ENCODE measurements at regions not wholly inside any gene's neighbourhood (a gene's known extent, or its start where the extent isn't known, plus 50 kb on each side); places are given as distances from the start of the nearest gene placed in this dataset.

DNA sequence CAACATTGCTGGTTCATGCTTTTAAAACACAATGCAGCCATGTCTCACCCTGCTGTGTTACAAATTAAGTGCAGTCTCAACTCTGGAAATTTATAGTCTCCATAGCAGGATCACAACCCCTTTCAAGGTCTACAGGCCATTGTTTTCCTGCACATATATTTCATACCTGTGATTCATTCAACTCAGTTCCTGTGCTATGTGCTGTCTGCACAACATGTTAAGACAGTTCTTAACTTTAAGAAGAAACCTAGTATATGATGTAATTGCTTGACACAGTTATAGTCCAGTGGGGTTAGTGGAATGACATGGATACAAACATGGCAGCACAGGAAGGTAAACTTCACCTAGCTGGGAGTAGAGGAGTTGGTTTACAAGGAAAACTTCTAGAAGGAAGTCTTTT, 106.4 kb downstream of the IFI44 start:
- ATAC-seq (replicated peaks in 1 of 2): no peak
- H3K9me3 Mint-ChIP-seq: peaks cover 5% of the 10 kb centered on the region in 2 donors
- no peaks in the 10 kb centered on the region for H3K36me3 Mint-ChIP-seq (ENCODE audit: insufficient read depth in 2 of 2)

DNA sequence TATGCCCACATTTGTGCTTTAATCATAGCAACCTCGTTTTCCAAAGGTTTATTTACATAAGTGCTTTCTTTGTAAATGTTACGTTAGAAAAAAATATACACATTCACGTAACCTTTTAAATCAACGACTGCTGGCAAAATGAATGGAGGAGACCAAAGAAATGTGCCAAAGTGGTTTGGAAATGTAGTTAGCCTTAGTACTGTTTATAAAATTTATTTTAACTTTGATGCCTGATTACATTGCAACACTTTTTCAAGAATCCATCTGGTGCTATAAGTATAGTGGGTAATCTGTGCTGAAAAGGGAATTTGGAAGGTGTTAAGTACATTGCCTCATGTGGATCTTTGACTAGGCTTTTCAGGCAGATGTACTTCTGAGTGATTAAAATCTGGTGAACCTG, 108.9 kb downstream of the IFI44 start:
- ATAC-seq (replicated peaks in 1 of 2) (no peak), DNase-seq (no peak)
- no peaks in the 10 kb centered on the region for H3K36me3 Mint-ChIP-seq (ENCODE audit: insufficient read depth in 2 of 2)

More for the DNA sequence above, 106.4 kb downstream of the IFI44 start:
- no peaks in the 10 kb centered on the region for H3K27me3 Mint-ChIP-seq (ENCODE audit: low read depth)
- H3K4me1 Mint-ChIP-seq (ENCODE audit: low read depth): no peaks in the 10 kb centered on the region
- no peak overlapping the region for H3K4me3 Mint-ChIP-seq
- no peak overlapping the region for H3K27ac Mint-ChIP-seq
- DNase-seq: no peak

DNA sequence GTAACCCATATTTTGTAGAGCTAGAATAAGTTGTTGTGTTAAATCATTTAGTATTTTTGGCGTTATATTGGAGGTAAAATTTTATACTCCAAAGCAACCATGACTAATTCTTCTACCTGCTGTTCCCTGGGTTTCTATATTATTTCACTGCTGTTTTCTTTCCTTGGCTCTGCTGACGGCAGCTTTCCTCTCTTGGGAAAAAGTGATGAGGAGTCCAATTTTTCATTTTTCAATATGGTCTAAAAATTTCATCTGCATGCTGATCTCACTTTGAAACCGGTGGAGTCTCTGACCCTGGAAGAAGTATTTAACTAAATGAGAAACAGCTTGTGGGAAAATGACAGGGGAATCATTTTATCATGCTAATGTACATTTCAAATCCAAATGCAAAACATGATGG, 110.2 kb downstream of the IFI44 start:
- H3K27ac Mint-ChIP-seq: no peak overlapping the region
- no peak for DNase-seq
- H3K4me1 Mint-ChIP-seq (ENCODE audit: low read depth): no peaks in the 10 kb centered on the region
- H3K27me3 Mint-ChIP-seq (ENCODE audit: low read depth): no peaks in the 10 kb centered on the region
- peaks cover 0 to 2% of the 10 kb centered on the region in 2 donors for H3K9me3 Mint-ChIP-seq
- ATAC-seq (replicated peaks in 1 of 2): no peak
- H3K36me3 Mint-ChIP-seq (ENCODE audit: insufficient read depth in 2 of 2): no peaks in the 10 kb centered on the region
- H3K4me3 Mint-ChIP-seq: no peak overlapping the region

More for the DNA sequence above, 108.9 kb downstream of the IFI44 start:
- Mint-ChIP-seq H3K9me3 (peaks cover 5% of the 10 kb centered on the region in 2 donors), H3K27me3 (ENCODE audit: low read depth) (no peaks in the 10 kb centered on the region), H3K27ac (no peak overlapping the region), H3K4me1 (ENCODE audit: low read depth) (no peaks in the 10 kb centered on the region), H3K4me3 (no peak overlapping the region)

DNA sequence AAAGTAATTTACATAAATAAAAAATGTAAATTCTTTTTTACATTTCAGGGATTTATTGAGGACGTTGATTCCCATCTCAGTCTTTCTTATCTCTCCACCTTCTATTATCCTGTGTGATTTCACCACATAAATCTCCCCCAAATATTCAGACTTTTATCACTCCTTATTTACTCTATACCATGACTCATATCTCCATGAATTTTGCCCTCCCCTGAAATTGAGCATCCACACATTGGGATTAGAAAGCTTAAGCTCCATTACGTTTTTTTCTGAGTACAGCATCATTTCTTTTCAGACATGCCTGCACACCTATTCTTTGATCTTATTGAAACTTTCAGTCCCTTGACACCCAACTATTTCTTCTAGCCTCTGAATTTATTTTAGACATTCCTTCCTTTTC, 111.2 kb downstream of the IFI44 start:
- H3K4me3 Mint-ChIP-seq: no peak overlapping the region
- H3K27me3 Mint-ChIP-seq (ENCODE audit: low read depth): no peaks in the 10 kb centered on the region
- DNase-seq (no peak), ATAC-seq (replicated peaks in 1 of 2) (no peak)
- no peak overlapping the region for H3K27ac Mint-ChIP-seq
- H3K9me3 Mint-ChIP-seq: peaks cover 0 to 2% of the 10 kb centered on the region in 2 donors
- H3K4me1 Mint-ChIP-seq (ENCODE audit: low read depth): no peaks in the 10 kb centered on the region
- no peaks in the 10 kb centered on the region for H3K36me3 Mint-ChIP-seq (ENCODE audit: insufficient read depth in 2 of 2)

DNA sequence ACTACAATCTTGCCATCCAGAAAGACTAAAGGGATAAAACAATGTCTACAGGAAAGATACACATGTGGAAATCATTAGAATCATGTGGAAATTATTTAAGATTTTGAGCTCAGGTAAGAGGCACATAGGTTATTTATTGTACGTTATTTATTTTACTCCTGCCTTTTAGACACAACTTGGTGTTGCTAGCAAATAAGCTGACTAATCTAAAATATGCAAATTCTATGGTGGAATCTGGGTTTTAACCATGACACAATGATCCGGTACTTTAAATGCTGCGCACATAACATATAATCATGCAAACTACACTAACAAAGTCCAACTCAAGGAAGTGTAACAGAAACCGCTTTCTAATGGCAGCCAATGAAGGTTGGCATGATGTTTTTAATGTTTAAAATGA, 112.5 kb downstream of the IFI44 start:
- Mint-ChIP-seq H3K27ac (no peak overlapping the region), H3K27me3 (ENCODE audit: low read depth) (no peaks in the 10 kb centered on the region), H3K4me1 (ENCODE audit: low read depth) (no peaks in the 10 kb centered on the region), H3K36me3 (ENCODE audit: insufficient read depth in 2 of 2) (no peaks in the 10 kb centered on the region), H3K4me3 (no peak overlapping the region), H3K9me3 (no peaks in the 10 kb centered on the region)
- ATAC-seq (replicated peaks in 1 of 2) (no peak), DNase-seq (no peak)

DNA sequence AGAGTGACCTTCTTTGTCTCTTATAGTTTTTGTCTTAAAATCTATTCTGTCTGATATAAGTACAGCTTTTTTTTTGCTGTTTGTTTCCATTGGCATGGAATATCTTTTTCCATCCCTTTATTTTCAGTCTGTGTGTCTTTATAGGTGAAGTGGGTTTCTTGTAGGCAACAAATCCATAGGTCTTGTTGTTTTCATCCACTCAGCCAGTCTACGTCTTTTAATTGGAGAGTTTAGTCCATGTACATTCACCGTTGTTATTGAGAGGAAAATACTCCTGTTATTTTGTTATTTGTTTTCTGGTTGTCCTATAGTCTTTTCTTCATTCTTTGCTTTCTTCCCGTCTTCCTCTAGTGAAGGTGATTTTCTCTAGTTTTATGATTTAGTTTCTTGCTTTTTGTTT, 115.9 kb downstream of the IFI44 start:
- Mint-ChIP-seq H3K4me1 (ENCODE audit: low read depth) (no peaks in the 10 kb centered on the region), H3K36me3 (ENCODE audit: insufficient read depth in 2 of 2) (no peaks in the 10 kb centered on the region), H3K27me3 (ENCODE audit: low read depth) (no peaks in the 10 kb centered on the region), H3K27ac (no peak overlapping the region), H3K4me3 (no peak overlapping the region), H3K9me3 (no peaks in the 10 kb centered on the region)
- ATAC-seq (replicated peaks in 1 of 2): no peak
- no peak for DNase-seq

DNA sequence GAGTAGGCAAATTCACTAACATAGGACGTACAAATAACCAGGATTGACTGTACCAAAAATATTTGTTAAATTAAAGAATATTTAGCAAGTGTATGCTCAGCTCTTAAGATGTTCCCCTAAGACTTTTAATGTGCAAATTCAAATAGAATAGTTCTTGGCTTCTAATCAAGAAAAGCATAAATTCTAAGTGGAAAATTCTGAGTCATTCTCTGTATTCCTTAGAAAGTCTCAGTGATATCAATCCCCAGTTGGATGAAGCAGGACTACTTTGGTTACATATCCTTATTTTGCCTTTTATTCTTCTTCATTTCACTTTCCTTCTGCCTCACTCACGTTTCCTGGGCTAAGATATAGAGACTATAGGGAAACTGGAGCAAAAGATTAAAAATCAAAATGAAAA, 130.2 kb downstream of the IFI44 start:
- no peaks in the 10 kb centered on the region for H3K27me3 Mint-ChIP-seq (ENCODE audit: low read depth)
- no peaks in the 10 kb centered on the region for H3K36me3 Mint-ChIP-seq (ENCODE audit: insufficient read depth in 2 of 2)
- H3K4me3 Mint-ChIP-seq: no peak overlapping the region
- H3K4me1 Mint-ChIP-seq (ENCODE audit: low read depth): no peaks in the 10 kb centered on the region
- H3K27ac Mint-ChIP-seq: no peak overlapping the region
- H3K9me3 Mint-ChIP-seq: no peaks in the 10 kb centered on the region
- DNase-seq (no peak), ATAC-seq (replicated peaks in 1 of 2) (no peak)

DNA sequence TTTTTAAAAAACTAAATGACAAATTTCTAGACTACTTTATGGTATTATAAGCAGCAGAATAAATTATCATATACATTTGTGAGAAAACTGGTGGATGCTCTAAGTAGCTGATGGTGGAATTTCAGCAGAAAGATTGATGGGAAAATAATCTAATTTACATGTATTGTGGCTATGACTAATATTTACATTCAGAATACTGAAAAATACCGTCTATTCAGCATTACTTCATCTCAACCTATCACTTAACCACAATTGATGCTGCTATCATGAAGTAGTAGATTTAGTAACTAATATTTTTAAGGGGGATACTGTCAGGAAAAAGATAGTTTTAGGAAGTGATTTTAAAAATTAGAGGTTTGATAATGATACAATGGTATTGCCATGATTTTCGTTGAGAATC, 137.9 kb downstream of the IFI44 start:
- DNase-seq (no peak), ATAC-seq (replicated peaks in 1 of 2) (no peak)
- Mint-ChIP-seq H3K27me3 (ENCODE audit: low read depth) (no peaks in the 10 kb centered on the region), H3K27ac (no peak overlapping the region), H3K9me3 (no peaks in the 10 kb centered on the region), H3K4me1 (ENCODE audit: low read depth) (no peaks in the 10 kb centered on the region), H3K36me3 (ENCODE audit: insufficient read depth in 2 of 2) (no peaks in the 10 kb centered on the region), H3K4me3 (no peak overlapping the region)

DNA sequence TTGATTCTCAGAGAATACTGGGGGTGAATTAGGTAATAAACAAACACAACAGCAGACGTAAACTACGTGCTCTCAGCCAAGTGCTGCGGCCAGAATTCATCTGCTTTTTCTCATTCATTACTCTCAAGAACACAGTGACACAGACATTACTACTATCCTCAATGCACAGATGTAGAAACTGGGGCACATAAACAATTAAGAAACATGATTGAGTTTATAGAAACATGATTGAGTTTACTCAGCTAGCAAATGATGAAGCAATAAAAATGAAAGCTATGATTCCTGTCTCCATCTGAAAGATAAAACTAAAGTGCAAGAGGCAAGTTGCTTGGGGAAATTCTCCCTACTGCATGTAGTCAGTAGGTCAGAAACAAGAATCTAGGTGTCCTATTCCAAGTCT, 140.5 kb downstream of the IFI44 start:
- Mint-ChIP-seq H3K27me3 (ENCODE audit: low read depth) (no peaks in the 10 kb centered on the region), H3K4me3 (no peak overlapping the region), H3K9me3 (no peaks in the 10 kb centered on the region), H3K4me1 (ENCODE audit: low read depth) (no peaks in the 10 kb centered on the region), H3K36me3 (ENCODE audit: insufficient read depth in 2 of 2) (no peaks in the 10 kb centered on the region), H3K27ac (no peak overlapping the region)
- ATAC-seq (replicated peaks in 1 of 2): no peak
- DNase-seq: no peak

DNA sequence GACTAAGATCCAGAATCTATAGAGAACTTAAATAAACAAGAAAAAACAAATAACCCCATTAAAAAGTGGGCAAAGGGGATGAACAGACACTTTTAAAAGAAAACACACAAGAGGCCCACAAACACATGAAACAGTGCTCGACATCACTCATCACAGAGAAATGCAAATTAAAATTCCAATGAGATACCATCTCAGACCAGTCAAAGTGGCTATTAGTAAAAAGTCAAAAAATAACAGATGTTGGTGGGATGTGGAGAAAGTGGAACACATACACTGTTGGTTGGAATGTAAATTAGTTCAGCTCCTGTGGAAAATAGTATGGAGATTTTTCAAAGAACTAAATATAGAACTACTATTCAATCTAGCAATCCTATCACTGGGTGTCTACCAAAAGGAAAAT, 143.1 kb downstream of the IFI44 start:
- Mint-ChIP-seq H3K27ac (no peak overlapping the region), H3K27me3 (ENCODE audit: low read depth) (no peaks in the 10 kb centered on the region), H3K4me1 (ENCODE audit: low read depth) (no peaks in the 10 kb centered on the region), H3K4me3 (no peak overlapping the region), H3K36me3 (ENCODE audit: insufficient read depth in 2 of 2) (no peaks in the 10 kb centered on the region), H3K9me3 (no peaks in the 10 kb centered on the region)
- DNase-seq (no peak), ATAC-seq (replicated peaks in 1 of 2) (no peak)

DNA sequence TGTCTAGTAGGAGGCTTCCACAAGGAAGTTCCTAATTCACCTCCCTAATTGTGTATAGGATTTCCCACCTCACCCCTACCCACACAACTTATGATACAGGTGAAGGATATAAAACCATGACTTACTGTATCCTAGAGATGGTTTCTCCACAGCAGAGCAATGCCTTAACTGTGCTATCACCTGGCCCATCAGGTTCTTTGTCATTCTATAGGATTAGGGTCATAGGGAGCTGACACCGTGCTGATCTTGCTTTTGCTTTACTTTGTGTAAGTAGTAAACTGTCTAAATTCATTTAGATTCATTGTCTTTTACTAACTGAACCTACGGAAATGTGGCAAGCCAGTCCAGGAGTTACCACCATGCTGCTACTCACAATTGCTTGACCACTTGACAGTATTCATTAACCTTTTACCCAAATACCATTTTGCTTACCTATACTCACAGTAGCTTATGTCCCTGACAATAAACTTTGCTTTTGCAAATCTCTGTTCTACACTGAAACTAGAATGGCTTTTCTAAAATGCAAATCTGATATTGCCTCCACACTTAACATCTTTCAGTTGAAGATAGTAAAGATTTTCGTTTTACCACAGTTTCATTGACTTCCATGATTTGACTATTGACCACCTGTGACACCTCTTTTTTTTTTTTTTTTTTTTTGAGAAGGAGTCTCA, 147.6 kb downstream of the IFI44 start:
- no peaks in the 10 kb centered on the region for H3K27me3 Mint-ChIP-seq (ENCODE audit: low read depth)
- DNase-seq (no peak), ATAC-seq (replicated peaks in 1 of 2) (no peak)
- H3K4me3 Mint-ChIP-seq: no peak overlapping the region
- no peaks in the 10 kb centered on the region for H3K4me1 Mint-ChIP-seq (ENCODE audit: low read depth)
- no peak overlapping the region for H3K27ac Mint-ChIP-seq
- no peaks in the 10 kb centered on the region for H3K36me3 Mint-ChIP-seq (ENCODE audit: insufficient read depth in 2 of 2)
- no peaks in the 10 kb centered on the region for H3K9me3 Mint-ChIP-seq

DNA sequence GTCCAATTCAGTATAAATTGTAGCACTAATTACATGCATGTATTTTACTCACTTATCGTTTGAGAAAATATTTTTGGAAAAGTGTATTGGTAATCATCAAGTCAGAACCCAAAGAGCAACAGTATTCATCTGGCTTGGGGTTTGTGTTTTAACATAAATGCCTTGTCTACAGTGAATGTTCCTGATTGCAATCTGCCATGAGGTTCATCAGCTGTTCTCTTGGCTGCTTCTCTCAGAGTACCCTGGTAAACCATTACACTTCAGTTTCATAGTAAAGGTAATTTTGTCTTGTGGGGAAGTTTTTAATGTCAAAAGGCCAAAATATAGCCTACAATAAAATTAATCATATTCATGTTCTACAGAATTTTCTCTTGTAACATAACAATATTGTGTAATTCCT, 150.3 kb downstream of the IFI44 start:
- peaks cover 6% of the 10 kb centered on the region for H3K27me3 Mint-ChIP-seq (ENCODE audit: low read depth)
- H3K27ac Mint-ChIP-seq: no peak overlapping the region
- no peaks in the 10 kb centered on the region for H3K36me3 Mint-ChIP-seq (ENCODE audit: insufficient read depth in 2 of 2)
- no peaks in the 10 kb centered on the region for H3K9me3 Mint-ChIP-seq
- ATAC-seq (replicated peaks in 1 of 2) (no peak), DNase-seq (no peak)
- H3K4me3 Mint-ChIP-seq: no peak overlapping the region
- no peaks in the 10 kb centered on the region for H3K4me1 Mint-ChIP-seq (ENCODE audit: low read depth)

DNA sequence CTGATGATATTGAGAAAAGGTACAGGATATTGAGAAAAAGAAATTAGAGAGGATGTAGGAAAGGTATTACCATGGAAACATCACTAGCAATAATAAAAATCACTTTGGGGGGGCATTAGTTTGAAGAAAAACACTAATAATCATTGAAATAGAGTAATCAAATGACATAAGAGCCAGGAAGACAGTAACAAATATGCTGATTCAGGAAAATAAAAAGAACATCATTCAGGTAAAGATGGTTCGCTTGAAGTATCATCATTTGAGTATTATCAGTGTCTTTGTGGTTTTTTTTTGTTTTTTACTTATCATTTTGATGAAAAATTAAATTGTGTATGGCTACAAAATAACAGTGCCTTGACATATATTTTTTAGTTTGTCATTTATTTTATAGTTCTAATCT, 164.5 kb downstream of the IFI44 start:
- Mint-ChIP-seq H3K9me3 (no peaks in the 10 kb centered on the region), H3K36me3 (ENCODE audit: insufficient read depth in 2 of 2) (no peaks in the 10 kb centered on the region), H3K27me3 (ENCODE audit: low read depth) (peaks cover 5% of the 10 kb centered on the region), H3K27ac (no peak overlapping the region), H3K4me3 (no peak overlapping the region), H3K4me1 (ENCODE audit: low read depth) (no peaks in the 10 kb centered on the region)
- ATAC-seq (replicated peaks in 1 of 2): no peak
- DNase-seq: no peak

DNA sequence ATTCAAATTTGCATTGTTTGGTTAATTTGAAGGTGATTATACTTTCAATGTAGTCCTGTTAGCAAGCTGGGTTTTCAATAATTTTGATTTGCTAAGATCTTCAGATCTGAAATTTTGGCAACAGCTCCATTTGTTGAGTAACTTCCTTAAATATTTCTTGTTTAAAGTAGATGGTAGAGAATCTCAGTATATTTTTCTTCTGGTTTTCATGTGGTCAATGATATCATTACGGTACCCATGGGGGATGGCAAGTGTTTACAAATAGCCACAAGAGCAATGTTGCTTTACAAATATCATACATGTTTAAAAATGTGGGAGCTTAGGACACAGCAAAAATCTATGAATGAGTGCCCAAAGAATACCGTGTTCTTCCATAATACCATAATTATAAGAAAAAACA, 175.9 kb downstream of the IFI44 start:
- Mint-ChIP-seq H3K27ac (no peak overlapping the region), H3K36me3 (ENCODE audit: insufficient read depth in 2 of 2) (no peaks in the 10 kb centered on the region), H3K9me3 (no peaks in the 10 kb centered on the region), H3K27me3 (ENCODE audit: low read depth) (no peaks in the 10 kb centered on the region), H3K4me1 (ENCODE audit: low read depth) (no peaks in the 10 kb centered on the region), H3K4me3 (no peak overlapping the region)
- ATAC-seq (replicated peaks in 1 of 2) (no peak), DNase-seq (no peak)

Data from activated T-cell treated with anti-CD3 and anti-CD28 coated beads, Interleukin-2, amount 50 U/mL, for 72 hours (primary cell).